ENCODE measurements at regions not wholly inside any gene's neighbourhood (a gene's known extent, or its start where the extent isn't known, plus 50 kb on each side); places are given as distances from the start of the nearest gene placed in this dataset.
A peak's percentile ranks its signal among the peaks of the same experiment; 100 is the strongest.

- BruUV-seq (replicated peaks) = no TSS peak
- Histone ChIP-seq H4K20me1 (ENCODE audit: low read length) (no peaks in the 10 kb centered on the region), H3K9ac (ENCODE audit: low read length) (no peak overlapping the region), H3K4me1 (ENCODE audit: insufficient read depth, low read length) (peaks cover 32% of the 10 kb centered on the region), H3K36me3 (ENCODE audit: low read depth, low read length) (no peaks in the 10 kb centered on the region), H3K4me2 (ENCODE audit: low read length) (no peak overlapping the region), H2AFZ (ENCODE audit: low read length) (no peak overlapping the region), H3K9me3 (ENCODE audit: low read length) (no peaks in the 10 kb centered on the region), H3K27me3 (ENCODE audit: low read length) (no peaks in the 10 kb centered on the region), H3K9me2 (replicated peaks; ENCODE audit: low read length) (no peaks in the 10 kb centered on the region), H3F3A (ENCODE audit: low read length, unreplicated experiment) (peaks cover 4% of the 10 kb centered on the region), H3K27ac (ENCODE audit: low read length) (no peak overlapping the region), H3K79me2 (ENCODE audit: low read length) (no peaks in the 10 kb centered on the region), H3K4me3 (ENCODE audit: low read length) (no peak overlapping the region)
- ChIA-PET CTCF (interaction anchor here (1.3 kb wide), 1 partner anchor 558 kb away, joined by 3 read pairs; no protein-coding TSS in a partner anchor), POLR2A (ENCODE audit: unreplicated experiment) (no interaction called here)
- TF ChIP-seq EZH2phosphoT487 (IDR thresholded peaks at IDR 0.05; ENCODE audit: borderline replicate concordance, low read length) (no peak), EZH2 (IDR thresholded peaks at IDR 0.05; ENCODE audit: low read length, unreplicated experiment) (no peak), CTCF (conservative IDR thresholded peaks at IDR 0.05; ENCODE audit: low read depth, low read length) (no peak)
- intact Hi-C loops (cut with micrococcal nuclease) = no loop called here
- ATAC-seq (no peak), DNase-seq (no peak)
Observed at GRCh38 chr14:61183196-61183885, 97.8 kb downstream of the TMEM30B start.

- Histone ChIP-seq H2AFZ (ENCODE audit: low read length) (no peak overlapping the region), H3K9ac (ENCODE audit: low read length) (peak overlapping the region; percentile 74), H4K20me1 (ENCODE audit: low read length) (no peaks in the 10 kb centered on the region), H3K4me1 (ENCODE audit: insufficient read depth, low read length) (peaks cover 48% of the 10 kb centered on the region), H3K9me2 (replicated peaks; ENCODE audit: low read length) (no peaks in the 10 kb centered on the region), H3K4me3 (ENCODE audit: low read length) (no peak overlapping the region), H3K79me2 (ENCODE audit: low read length) (no peaks in the 10 kb centered on the region), H3K27me3 (ENCODE audit: low read length) (no peaks in the 10 kb centered on the region), H3K9me3 (ENCODE audit: low read length) (no peaks in the 10 kb centered on the region), H3K4me2 (ENCODE audit: low read length) (no peak overlapping the region), H3K36me3 (ENCODE audit: low read depth, low read length) (no peaks in the 10 kb centered on the region), H3K27ac (ENCODE audit: low read length) (peak overlapping the region; percentile 93), H3F3A (ENCODE audit: low read length, unreplicated experiment) (peaks cover 4% of the 10 kb centered on the region)
- DNase-seq = no peak
- no TSS peak for BruUV-seq (replicated peaks)
- ChIA-PET POLR2A (ENCODE audit: unreplicated experiment) (no interaction called here), CTCF (no interaction called here)
- TF ChIP-seq CTCF (conservative IDR thresholded peaks at IDR 0.05; ENCODE audit: low read depth, low read length) (no peak), EZH2phosphoT487 (IDR thresholded peaks at IDR 0.05; ENCODE audit: borderline replicate concordance, low read length) (no peak), EZH2 (IDR thresholded peaks at IDR 0.05; ENCODE audit: low read length, unreplicated experiment) (no peak)
- intact Hi-C loops (cut with micrococcal nuclease) = loop anchor here (5.0 kb wide), 1 partner anchor 103 kb away; no protein-coding TSS in a partner anchor
- ATAC-seq = no peak
Observed at GRCh38 chr14:61179796-61180398, 101.2 kb downstream of the TMEM30B start.

All from PC-3 (cell line).